ENCODE measurements at regions not wholly inside any gene's neighbourhood (a gene's known extent, or its start where the extent isn't known, plus 50 kb on each side); places are given as distances from the start of the nearest gene placed in this dataset.

GRCh38 chr10:76719006-76719405, 918.6 kb downstream of the KCNMA1 start:
- TF ChIP-seq ARNT (IDR thresholded peaks at IDR 0.05) (no peak), GABPB1 (CRISPR knock-in tag; IDR thresholded peaks at IDR 0.05) (no peak), POLR2AphosphoS5 (IDR thresholded peaks at IDR 0.05; ENCODE audit: control insufficient read depth, insufficient read depth, low read depth, low read length) (no peak), ZNF175 (CRISPR knock-in tag; IDR thresholded peaks at IDR 0.05; ENCODE audit: low read depth) (no peak), RBBP5 (IDR thresholded peaks at IDR 0.05; ENCODE audit: borderline replicate concordance, insufficient read depth, low read length, poor library complexity, severe bottlenecking) (no peak), FIP1L1 (IDR thresholded peaks at IDR 0.05; ENCODE audit: low read depth, low read length, poor library complexity, severe bottlenecking) (no peak)

Measured in K562 (cell line).